ENCODE measurements at regions not wholly inside any gene's neighbourhood (a gene's known extent, or its start where the extent isn't known, plus 50 kb on each side); places are given as distances from the start of the nearest gene placed in this dataset.

- no peak for DNase-seq
- intact Hi-C loops (cut with DNase I) = no loop called here
- Histone ChIP-seq H3K4me3 (no peak overlapping the region), H3K27ac (no peak overlapping the region), H3K9me3 (no peaks in the 10 kb centered on the region), H3K36me3 (no peaks in the 10 kb centered on the region), H3K4me1 (no peaks in the 10 kb centered on the region), H3K27me3 (no peaks in the 10 kb centered on the region)
- TF ChIP-seq POLR2A (IDR thresholded peaks at IDR 0.05) = no peak
- TF ChIP-seq CTCF (IDR thresholded peaks at IDR 0.05) = no peak
- no peak for ATAC-seq
- no CpG with 5 or more reads among the region's 1 CpG for WGBS (ENCODE audit: insufficient coverage, low coverage, low lambda C conversion rate, missing lambda C conversion rate)
These were observed 178.1 kb upstream of the DDHD1 start for GRCh38 chr14:53331247-53331646.

- 68% methylated on average over 3 of the region's 3 CpGs for WGBS (ENCODE audit: insufficient coverage, low coverage, low lambda C conversion rate, missing lambda C conversion rate)
- no peaks in the 10 kb centered on the region for H3K4me1 ChIP-seq
- no peaks in the 10 kb centered on the region for H3K9me3 ChIP-seq
- no peak overlapping the region for H3K27ac ChIP-seq
- no peak overlapping the region for H3K4me3 ChIP-seq
- intact Hi-C loops (cut with DNase I) = no loop called here
- no peaks in the 10 kb centered on the region for H3K27me3 ChIP-seq
- DNase-seq (no peak), ATAC-seq (no peak)
- no peaks in the 10 kb centered on the region for H3K36me3 ChIP-seq
- TF ChIP-seq POLR2A (IDR thresholded peaks at IDR 0.05) (no peak), CTCF (IDR thresholded peaks at IDR 0.05) (no peak)
These were observed 177.3 kb upstream of the DDHD1 start for GRCh38 chr14:53330441-53330840.

- WGBS (ENCODE audit: insufficient coverage, low coverage, low lambda C conversion rate, missing lambda C conversion rate) = 63% methylated on average over 5 of the region's 5 CpGs
- intact Hi-C loops (cut with DNase I) = no loop called here
- H3K27me3 ChIP-seq = no peaks in the 10 kb centered on the region
- no peak overlapping the region for H3K27ac ChIP-seq
- ATAC-seq = no peak
- no peaks in the 10 kb centered on the region for H3K4me1 ChIP-seq
- no peak overlapping the region for H3K4me3 ChIP-seq
- no peak for DNase-seq
- H3K9me3 ChIP-seq = no peaks in the 10 kb centered on the region
- no peaks in the 10 kb centered on the region for H3K36me3 ChIP-seq
- TF ChIP-seq POLR2A (IDR thresholded peaks at IDR 0.05) (no peak), CTCF (IDR thresholded peaks at IDR 0.05) (no peak)
These were observed 175.7 kb upstream of the DDHD1 start for GRCh38 chr14:53328841-53329240.

DNA sequence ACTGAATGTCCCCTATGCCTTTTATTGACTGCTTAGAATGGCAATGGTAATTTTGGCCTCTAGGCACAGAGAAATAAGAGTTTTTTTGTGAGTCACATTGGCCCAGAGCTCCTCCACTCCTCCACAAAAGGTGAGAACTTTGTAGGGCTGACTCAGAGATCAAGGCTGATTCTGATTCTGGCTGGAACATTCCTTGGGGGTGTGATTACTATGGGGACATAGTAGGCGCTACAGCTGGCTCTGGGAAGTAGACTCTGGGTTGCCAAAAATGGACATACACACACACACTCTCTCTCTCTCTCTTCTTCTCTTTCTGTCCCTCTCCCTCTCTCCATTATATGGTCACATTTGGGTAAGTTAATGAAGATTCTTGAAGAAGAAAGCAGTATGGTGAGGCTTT, 174.6 kb upstream of the DDHD1 start:
- Histone ChIP-seq H3K36me3 (no peaks in the 10 kb centered on the region), H3K4me1 (no peaks in the 10 kb centered on the region), H3K4me3 (no peak overlapping the region), H3K27ac (no peak overlapping the region), H3K9me3 (no peaks in the 10 kb centered on the region), H3K27me3 (no peaks in the 10 kb centered on the region)
- intact Hi-C loops (cut with DNase I) = no loop called here
- WGBS (ENCODE audit: insufficient coverage, low coverage, low lambda C conversion rate, missing lambda C conversion rate) = 100% methylated on average over 1 of the region's 1 CpG
- DNase-seq (no peak), ATAC-seq (no peak)
- TF ChIP-seq CTCF (IDR thresholded peaks at IDR 0.05) (no peak), POLR2A (IDR thresholded peaks at IDR 0.05) (no peak)

- DNase-seq (no peak), ATAC-seq (no peak)
- H3K4me3 ChIP-seq = no peak overlapping the region
- H3K9me3 ChIP-seq = no peaks in the 10 kb centered on the region
- H3K36me3 ChIP-seq = no peaks in the 10 kb centered on the region
- peak in 1 of 4 donors; percentile 6 for TF ChIP-seq CTCF (IDR thresholded peaks at IDR 0.05)
- TF ChIP-seq POLR2A (IDR thresholded peaks at IDR 0.05) = no peak
- H3K27ac ChIP-seq = no peak overlapping the region
- H3K4me1 ChIP-seq = no peaks in the 10 kb centered on the region
- intact Hi-C loops (cut with DNase I) = no loop called here
- H3K27me3 ChIP-seq = no peaks in the 10 kb centered on the region
These were observed 172.2 kb upstream of the DDHD1 start for GRCh38 chr14:53325176-53325806.
